ENCODE measurements at regions not wholly inside any gene's neighbourhood (a gene's known extent, or its start where the extent isn't known, plus 50 kb on each side); places are given as distances from the start of the nearest gene placed in this dataset.
"Not testable (repeated sequence)": the region's sequence is repeated elsewhere in the genome, so short reads cannot be mapped to it uniquely, and the experiment has no call there.

DNA sequence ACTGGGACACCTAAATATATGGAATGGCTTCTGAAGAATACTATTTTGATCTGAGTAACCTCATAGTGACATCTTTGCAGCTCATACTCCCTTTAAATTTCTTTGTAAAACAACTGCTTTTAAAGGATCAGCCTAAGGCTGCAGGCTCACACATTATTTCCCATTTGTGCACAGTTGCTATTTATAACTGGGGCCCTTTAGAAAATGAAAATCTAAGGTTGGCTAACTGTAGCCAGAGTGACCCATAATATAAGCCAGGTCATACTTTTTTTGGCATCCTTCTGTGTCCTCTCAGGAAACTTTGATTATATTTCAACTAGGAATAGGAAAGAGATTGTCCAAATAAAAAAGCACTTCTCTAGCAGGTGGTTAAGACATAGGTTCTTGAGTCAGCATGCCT is 123.6 kb upstream of the RASGEF1B start:
- TF ChIP-seq, protein P1, sequence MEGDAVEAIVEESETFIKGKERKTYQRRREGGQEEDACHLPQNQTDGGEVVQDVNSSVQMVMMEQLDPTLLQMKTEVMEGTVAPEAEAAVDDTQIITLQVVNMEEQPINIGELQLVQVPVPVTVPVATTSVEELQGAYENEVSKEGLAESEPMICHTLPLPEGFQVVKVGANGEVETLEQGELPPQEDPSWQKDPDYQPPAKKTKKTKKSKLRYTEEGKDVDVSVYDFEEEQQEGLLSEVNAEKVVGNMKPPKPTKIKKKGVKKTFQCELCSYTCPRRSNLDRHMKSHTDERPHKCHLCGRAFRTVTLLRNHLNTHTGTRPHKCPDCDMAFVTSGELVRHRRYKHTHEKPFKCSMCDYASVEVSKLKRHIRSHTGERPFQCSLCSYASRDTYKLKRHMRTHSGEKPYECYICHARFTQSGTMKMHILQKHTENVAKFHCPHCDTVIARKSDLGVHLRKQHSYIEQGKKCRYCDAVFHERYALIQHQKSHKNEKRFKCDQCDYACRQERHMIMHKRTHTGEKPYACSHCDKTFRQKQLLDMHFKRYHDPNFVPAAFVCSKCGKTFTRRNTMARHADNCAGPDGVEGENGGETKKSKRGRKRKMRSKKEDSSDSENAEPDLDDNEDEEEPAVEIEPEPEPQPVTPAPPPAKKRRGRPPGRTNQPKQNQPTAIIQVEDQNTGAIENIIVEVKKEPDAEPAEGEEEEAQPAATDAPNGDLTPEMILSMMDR (IDR thresholded peaks at IDR 0.05; ENCODE audit: borderline replicate concordance, insufficient read depth, low read depth, low read length) = no peak
- no peak overlapping the region for H3K4me3 ChIP-seq (ENCODE audit: low read depth, low read length)

- no peak overlapping the region for H3K4me3 ChIP-seq (ENCODE audit: low read depth, low read length)
- TF ChIP-seq, protein P1 (IDR thresholded peaks at IDR 0.05; ENCODE audit: borderline replicate concordance, insufficient read depth, low read depth, low read length) = no peak
Observed at GRCh38 chr4:81594490-81595159, 122.9 kb upstream of the RASGEF1B start.

- no peak overlapping the region for H3K4me3 ChIP-seq (ENCODE audit: low read depth, low read length)
- TF ChIP-seq, protein P1 (IDR thresholded peaks at IDR 0.05; ENCODE audit: borderline replicate concordance, insufficient read depth, low read depth, low read length) = no peak
Observed at GRCh38 chr4:81592701-81593100, 121.0 kb upstream of the RASGEF1B start.

DNA sequence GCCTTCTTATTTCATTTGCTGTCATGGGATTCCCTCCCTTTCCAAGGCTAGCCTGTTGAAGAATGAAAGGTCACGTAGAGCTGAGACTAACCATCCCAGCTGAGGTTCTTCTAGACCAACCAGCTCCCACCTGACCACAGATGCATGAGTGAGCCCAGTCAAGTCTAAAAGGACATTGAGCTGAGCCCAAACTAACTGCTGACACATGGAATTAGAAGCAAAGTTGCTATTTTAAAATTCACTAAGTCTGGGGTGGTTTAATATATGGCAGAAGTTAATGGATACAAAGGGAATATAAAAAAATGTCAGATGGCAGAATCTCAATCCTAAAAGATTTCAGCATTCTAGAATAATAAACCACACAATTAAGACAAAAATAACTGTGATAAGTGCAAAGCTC is 118.9 kb upstream of the RASGEF1B start:
- H3K4me3 ChIP-seq (ENCODE audit: low read depth, low read length) = no peak overlapping the region
- TF ChIP-seq, protein P1 (IDR thresholded peaks at IDR 0.05; ENCODE audit: borderline replicate concordance, insufficient read depth, low read depth, low read length) = no peak

GRCh38 chr4:81589262-81589661 is 117.6 kb upstream of the RASGEF1B start:
- TF ChIP-seq, protein P1 (IDR thresholded peaks at IDR 0.05; ENCODE audit: borderline replicate concordance, insufficient read depth, low read depth, low read length) = no peak
- no peak overlapping the region for H3K4me3 ChIP-seq (ENCODE audit: low read depth, low read length)

DNA sequence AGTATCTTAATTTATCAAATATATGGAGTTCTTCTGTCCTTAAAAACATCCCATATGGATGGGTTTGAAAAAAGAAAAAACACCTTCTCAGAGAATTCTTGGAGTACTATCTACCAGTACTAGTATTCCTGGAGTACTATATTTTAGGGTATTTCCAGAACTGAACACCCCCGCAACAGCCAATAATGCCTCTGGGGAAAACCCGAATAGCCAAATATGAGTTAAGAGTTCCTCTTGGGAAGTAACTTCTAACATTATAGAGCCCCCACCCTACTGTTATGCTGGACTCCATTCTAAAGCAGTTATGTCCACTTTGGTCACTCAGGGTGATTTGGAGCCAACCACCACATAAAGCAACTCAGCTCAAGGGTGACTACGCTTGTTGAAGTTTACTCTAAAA is 115.0 kb upstream of the RASGEF1B start:
- TF ChIP-seq, protein P1 (IDR thresholded peaks at IDR 0.05; ENCODE audit: borderline replicate concordance, insufficient read depth, low read depth, low read length) = no peak
- H3K4me3 ChIP-seq (ENCODE audit: low read depth, low read length) = no peak overlapping the region

- not testable (repeated sequence) for H3K4me3 ChIP-seq (ENCODE audit: low read depth, low read length)
Observed at GRCh38 chr4:81580994-81581374, 109.3 kb upstream of the RASGEF1B start.
